HG02571 (cell line): ENCODE measurements at regions not wholly inside any gene's neighbourhood (a gene's known extent, or its start where the extent isn't known, plus 50 kb on each side); places are given as distances from the start of the nearest gene placed in this dataset.

Experiments
- ATAC-seq: cut with Tn5 transposase; IDR thresholded peaks from one replicate; pipeline ENCODE4 v1.9.1; 2021; ENCODE audit warnings: mild to moderate bottlenecking, moderate library complexity; ENCODE audit not compliant: unreplicated experiment

DNA sequence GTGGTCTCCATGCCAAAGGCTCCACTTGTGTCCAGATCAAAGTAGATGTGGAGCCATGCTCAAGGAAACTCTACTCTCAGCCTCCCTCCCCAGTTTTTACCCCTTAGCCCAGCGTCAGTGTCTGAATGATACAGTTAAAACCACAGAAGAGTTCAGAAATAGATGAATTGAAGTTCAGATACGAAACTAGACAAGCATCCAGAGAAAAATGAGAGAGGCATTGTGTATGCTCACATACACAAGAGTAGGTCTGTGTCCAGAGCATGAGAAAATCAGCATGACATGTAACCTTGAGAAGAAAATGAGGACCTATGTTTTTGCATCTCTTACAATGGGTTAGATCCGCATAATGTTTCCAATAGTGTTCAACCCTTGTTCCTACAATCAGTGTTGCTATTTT is 612.8 kb upstream of the PKDCC start:
- no peak for ATAC-seq

DNA sequence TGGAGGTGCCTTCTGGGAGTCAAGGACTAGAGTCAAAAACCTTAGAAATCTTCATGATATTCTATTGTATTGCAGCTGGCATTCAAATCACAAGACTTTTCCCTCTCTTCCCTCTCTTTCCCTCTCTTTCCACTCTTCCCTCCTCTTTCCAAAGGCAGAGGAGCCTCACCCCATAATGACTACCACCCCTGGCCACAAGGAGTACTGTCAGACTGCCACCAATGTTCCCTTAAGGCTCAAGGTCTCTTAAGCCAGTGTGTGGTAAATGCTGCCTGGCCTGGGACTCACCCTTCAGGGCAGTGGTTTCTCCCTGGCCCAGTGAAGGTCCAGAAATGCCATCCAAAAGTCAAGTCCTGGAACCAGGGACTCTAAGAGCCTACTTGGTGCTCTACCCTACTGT is 605.9 kb upstream of the PKDCC start:
- ATAC-seq, result no peak

DNA sequence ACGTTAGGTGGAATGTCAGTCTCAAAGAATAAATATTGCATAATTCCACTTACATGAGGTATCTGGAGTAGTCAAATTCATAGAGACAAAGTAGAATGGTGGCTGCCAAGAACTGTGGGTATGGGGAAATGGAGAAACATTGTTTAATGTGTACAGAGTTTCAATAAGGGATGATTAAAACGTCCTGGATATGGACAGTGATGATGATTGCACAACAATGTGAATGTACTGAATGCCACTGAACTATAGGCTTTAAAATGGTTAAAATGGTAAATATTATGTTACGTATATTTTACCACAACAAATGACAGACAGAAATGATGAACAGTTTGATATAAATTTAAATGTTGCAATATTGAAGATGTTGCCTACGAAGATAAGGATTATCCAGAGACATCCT is 602.0 kb upstream of the PKDCC start:
- no peak for ATAC-seq

DNA sequence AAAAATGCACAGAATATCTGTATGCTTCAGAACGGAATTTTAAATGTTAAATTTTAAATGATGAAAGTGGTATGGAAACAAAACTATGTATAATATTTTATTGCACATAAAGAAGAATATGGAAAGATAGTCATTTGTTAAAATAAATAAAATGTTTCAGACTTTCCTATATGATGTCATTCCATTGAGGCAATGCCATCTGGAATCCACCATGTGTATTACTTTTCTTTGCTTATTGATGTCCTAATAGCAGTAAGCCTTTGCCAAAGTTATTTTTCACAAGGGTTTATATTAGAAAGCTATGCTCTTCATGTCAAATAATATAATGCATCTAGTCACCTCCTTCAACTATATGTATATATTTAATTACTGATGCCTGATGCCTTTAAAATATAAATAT is 601.6 kb upstream of the PKDCC start:
- ATAC-seq, result no peak

DNA sequence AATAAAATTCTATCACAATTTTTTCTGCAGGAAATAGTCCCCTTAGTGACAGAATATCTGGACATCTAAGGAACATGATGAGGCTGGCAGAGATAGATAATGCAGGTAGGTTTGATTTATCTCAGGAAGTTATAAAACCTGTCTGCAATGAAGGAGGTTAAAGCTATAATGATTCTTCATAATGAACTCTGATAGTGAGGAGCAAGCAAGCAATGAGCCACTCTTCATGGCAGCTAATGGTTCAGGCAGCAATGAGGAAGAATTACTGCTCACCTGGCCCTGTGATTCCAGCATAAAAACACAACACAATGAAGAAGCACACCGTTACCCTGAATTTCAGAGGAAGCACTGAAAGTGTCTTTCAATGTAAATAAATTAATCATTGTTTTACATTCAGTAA is 599.6 kb upstream of the PKDCC start:
- no peak for ATAC-seq

DNA sequence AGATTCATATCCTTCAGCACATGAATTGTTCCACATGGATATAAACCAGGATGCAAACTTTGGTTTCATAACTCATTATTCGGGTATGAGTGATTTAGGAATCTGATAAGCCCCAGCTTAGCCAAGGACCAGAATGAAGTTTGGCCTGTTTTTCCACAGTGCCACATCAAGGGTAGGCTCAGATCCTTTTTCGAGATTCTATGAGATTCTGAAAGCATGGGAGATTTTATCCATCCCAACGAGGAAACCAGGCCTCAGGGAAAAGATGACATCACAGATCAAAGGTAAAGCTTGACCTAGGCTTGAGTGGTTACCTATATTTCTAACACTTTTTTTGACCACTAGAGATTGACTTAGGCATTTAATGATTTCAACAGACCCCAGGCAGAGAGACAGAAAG is 590.8 kb upstream of the PKDCC start:
- no peak for ATAC-seq

DNA sequence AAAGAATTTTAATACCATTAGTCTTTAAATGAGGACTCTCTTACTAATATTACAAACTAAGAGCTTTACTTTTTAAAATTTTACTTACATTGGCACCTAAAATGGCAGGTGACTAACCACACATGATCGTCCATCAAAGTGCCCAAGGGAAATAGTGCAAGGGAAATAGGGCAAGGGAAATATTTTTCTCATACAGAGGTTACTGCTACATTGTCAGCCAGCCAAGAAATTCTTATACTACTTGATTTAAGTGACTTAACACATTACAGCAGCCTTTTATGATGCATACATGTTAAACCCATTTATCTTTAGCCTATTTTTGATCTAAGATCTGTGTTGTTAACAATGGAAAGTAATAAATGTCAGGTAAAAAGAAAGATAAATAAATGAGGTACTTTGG is 587.2 kb upstream of the PKDCC start:
- no peak for ATAC-seq

DNA sequence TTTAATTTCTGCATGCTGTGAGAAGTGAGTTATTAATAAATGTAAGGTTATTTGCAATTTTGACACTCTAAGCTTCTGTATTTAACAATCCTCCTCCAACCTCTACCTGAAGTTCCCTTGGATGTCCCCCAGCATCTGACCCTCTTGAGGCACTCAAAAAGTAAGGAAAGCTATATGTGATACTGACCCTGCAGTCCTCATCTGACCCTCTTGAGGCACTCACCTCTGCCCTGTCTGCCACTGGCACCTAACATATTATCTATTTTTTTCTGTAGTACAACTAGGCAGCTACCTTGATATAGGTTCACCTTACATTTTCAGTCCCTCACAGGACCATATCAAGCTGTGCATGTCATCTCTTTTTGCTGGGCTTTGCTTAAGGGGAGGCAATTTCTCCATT is 583.4 kb upstream of the PKDCC start:
- no peak for ATAC-seq

DNA sequence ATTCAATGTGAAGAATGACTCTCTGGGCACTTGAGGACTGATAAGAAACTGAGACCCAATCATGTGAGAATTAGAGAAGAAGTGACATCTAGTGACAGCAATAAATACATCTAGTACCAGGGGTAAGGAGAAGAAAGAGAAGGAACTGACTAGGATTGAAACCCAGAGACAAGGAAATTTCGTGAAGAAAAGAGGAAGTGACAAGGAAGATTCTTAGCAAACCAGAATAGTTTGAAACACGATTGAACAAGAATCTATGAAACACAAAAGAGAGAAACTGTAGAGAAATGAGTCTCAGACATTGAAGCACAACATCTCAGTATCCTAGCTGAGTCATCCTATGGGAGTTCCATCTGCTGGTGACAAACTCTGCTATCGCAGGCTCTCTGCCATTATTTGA is 571.9 kb upstream of the PKDCC start:
- ATAC-seq, result no peak

DNA sequence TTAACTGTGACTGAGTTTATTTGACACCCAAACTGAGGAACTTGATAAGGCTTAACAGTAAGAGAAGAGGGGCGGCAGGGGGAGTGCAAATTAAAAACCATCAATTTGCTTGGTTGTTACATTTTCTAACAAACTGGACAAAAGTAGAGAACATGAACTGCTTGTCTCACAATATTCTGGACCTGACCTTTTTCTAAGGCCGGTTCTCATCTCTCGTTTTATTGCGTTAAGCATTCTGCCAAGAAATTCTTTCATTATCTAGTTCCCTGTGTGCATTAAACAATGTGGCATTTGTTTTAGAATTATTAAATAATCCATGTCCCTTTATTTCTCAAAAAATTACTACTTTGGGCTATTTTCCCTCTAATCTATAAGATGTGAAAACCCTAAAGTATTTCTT is 565.2 kb upstream of the PKDCC start:
- no peak for ATAC-seq

DNA sequence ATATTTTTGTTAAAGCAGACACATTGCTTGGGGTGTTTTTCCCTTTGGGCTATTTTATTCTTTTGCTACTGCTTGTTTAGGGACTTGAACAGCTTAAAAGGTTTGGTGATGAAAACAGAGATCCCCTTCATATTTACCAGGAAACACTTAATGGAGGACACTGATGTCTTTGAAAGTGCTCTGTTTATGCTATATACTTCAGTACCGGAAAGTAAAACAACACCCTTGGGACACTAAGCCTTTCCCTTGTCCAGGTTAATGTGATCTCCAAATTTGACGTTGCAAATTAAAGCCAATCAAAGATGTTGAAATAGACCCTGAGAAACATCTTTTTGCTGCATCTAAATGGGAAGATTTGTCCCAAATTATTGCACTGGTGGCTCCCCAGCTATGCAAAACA is 564.6 kb upstream of the PKDCC start:
- no peak for ATAC-seq

DNA sequence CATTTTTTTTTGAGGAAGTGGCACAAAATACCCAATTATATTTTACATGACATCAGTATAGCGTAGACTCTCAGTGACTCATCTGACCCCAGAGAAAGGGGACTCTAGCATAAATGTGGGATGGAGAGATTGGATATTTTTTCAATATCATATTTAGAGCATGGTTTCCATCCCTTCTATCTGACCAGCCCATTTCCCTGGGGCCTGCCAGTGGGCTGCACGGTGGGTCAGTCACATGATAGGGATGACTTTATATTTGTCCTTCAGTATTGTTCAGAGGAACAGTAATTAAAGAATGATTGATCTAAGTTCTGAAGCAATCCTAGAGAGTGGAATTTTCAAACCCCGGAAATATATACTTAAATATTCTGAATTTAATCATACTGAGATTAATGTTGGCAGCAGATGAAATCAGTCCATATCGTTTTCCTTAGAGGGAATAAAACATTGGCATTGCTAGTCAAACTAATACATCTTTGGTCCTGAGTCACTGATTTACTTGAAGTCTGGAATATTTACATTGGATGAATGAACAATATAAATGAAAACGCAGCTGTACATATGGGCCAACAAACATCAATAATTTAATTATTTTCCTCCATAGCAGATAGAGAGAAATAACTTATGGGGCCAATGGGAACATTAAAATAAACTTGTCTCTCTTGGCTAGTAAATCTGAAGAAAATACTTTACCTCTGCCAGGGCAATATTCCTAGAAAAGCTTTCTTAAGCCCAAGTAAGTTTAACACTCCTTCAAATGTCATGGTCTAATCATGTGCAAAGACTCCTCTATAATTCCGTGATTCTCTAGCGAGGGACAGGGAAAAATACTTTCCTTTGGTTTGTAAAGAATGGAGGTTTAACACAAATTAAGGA is 563.6 kb upstream of the PKDCC start:
- ATAC-seq, result no peak

DNA sequence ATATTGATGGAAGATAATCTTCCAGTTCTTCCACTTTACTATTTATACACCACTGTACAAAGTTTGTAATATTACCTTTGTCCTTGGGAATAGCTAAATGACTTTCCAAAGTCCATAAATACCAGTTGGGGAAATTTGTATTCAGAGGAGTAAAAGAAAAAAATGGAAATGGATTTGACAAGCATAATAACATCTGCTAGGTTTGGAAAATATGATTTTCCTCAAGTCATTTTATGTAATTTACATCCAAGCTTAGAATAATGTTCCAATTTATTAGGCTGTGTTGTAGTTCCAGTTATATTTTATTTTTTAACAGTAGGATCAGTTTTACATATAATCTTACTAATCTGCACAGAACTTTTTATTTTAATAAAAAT is 563.0 kb upstream of the PKDCC start:
- no peak for ATAC-seq

DNA sequence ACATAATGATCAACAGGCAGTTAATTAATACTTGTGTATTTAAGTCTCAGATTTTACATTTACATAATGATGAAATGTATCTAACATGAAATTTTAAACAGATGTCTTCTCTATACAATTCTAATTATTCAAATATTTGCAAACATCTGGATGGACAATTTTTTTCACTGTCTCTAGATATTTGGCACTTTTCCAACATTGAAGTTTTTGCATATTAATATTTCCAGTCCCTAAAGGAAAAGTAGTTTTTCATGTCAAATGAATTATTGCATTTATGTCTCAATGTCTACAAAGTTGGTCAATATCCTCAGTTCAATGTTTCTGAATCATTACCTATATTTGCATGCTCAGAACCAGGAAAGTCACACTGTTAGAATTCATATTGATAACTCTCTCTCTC is 560.9 kb upstream of the PKDCC start:
- ATAC-seq, result no peak

DNA sequence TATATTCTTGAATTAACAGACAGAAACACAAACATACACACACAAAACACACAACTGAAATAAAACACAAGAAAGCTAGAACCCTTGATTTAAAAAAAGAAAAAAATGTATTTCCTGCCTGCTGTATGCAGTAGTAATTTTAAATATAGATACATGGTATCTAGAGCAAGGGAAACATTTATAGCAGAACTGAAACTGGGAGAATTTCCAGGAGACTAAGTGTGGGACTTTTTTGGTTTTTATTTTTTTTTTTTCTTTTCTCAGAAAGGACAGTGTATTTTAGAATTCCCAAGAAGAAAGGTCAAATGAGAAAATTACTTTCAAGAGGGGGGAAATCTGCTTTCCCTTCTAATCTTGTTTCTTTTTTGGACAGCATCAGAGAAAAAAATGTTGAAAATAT is 558.9 kb upstream of the PKDCC start:
- no peak for ATAC-seq

DNA sequence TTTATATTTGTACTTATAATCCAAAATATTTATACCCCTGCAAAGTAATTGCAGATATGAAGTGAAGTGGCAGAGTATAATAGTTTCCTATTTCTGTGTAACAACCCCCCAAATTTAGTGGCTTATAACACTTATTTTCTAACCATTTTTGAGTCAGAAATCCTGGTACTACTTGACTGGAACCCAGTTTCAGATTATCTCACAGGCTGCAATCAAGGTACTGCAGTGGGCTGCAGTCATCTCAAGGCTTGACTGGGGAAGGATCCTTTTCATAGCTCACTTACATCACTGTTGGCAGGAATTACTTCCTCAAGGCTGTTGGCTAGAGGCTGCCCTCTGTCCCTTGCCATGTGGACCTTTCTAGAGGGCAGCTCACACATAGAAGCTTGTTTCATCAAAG is 558.2 kb upstream of the PKDCC start:
- no peak for ATAC-seq

DNA sequence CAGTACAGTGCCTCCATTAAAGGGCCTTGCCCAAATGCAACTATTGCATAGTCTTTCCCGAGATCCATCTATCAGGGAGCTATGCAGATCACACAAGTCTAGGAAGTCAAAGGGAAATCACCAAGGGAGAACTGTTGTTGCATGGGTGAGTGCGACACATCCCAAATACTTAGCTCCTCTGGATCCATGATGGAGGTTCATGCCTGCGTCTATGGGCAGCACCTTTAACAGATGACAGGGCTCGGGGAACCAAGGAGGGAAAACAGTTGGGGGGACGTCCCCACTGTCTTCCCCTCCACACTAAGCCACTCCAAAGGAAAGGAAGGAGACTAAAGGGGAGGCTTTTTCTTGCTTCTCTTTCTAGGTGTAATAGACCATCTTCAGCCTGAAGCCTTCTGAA is 552.8 kb upstream of the PKDCC start:
- no peak for ATAC-seq

DNA sequence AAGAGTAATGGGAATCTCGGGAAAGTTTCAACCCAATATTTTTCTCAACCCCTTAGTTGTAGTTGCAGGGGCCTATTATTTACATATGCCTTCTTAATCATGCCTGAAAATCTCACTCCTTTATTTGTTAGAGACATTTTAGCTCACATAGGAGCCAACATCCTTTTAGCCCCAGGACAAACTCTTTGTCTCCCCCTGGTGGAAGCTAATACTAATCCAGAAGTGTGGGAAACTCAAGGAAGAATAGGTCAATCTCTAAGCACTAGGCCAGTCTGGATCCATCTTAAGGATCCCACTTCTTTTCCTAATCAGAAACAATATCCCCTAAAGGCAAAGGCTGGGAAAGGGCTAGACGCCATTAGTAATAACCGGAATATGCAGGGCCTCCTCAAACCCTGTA is 550.9 kb upstream of the PKDCC start:
- no peak for ATAC-seq

DNA sequence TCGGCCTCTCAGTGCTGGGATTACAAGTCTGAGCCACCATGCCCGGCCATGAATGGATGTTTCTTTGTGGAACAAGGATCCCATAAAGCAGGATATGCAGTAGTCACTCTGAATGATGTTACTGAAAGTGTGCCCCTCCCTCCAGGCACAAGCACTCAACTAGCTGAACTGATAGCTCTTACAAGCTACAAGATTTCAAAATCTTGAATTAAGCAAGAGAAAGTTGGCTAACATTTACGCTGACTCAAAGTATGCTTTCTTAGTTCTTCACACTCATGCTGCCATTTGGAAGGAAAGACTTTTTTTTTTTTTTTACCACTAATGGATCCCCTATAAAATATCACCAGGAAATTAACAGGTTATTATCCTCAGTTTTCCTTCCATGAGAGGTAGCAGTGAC is 549.0 kb upstream of the PKDCC start:
- no peak for ATAC-seq

DNA sequence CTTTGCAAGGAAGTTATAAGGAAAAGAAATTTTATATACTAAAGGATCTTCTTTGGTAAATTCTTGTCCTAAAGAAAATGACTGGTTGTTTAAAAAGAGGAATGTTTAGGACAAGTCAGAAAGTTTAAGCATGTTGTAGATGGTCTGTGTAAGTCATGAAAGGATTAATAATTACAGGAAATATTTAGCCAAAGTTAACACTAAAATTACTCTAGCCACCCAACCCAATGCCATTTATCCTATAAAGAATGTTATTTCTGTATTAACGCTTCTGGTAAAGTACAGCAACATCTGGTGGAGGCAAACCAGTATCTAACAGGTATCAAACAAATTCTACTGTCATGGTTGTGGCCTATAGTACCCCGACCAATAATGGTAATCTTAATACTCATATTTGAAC is 546.9 kb upstream of the PKDCC start:
- ATAC-seq, result no peak

DNA sequence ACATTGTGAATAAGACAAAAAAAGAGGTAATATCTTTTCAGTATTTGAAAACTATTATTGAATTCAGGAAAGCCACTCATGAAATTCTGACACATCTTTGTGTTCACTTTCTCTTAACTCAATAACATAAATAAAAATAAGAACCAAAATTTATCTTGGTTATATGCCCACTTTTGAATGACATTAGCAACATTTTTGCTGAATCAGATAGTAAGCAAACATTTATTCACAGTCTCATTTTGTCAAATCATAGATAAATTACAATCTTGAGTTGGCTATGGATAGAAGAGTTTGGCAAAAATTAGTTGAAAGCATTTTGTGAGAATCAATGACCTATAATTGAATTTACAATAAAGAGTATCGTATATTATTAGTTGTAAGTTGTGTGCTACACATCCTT is 545.1 kb upstream of the PKDCC start:
- no peak for ATAC-seq

DNA sequence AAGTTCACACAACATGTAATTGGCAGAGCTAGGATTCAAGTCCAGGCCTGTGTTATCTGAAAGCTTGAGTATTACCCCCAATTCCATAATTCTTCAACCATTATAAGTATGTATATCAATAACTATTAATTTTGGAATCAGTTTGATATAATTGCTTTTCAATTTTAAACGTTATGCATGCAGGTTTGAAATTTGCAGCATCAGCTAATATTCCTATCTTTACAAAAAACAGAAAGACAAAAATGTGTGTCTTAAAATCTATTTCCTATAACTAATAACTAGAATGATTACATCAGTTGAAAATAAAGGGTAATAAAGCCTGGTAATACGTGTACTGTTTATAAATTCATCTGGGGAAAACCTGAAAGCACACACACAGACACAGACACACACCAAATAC is 543.3 kb upstream of the PKDCC start:
- no peak for ATAC-seq

DNA sequence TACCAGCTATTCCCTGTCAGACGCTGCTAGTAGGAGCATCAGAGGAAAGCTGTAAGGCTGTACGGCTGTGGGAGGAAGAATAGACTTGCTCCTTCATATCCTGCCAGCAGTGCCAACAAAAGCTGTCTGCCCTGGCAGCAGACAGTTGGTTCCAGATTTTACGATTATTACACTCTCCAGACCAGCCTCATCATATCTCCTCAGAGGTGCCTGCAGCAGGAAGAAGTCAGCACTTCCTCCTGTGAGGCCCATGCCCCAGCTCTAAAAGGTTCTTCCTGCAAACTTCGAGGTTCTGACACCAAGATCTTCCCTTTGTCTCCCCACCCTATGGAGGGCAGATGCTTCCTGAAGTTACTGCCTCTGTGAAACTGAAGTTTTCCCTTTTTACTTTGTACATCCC is 537.7 kb upstream of the PKDCC start:
- no peak for ATAC-seq
